B cell (primary cell): ENCODE measurements at regions not wholly inside any gene's neighbourhood (a gene's known extent, or its start where the extent isn't known, plus 50 kb on each side); places are given as distances from the start of the nearest gene placed in this dataset.

Experiments used
- EZH2 ChIP-seq: IDR thresholded peaks from 2 replicates; pipeline ENCODE4 v1.6.1; 2012; ENCODE audit warnings: borderline replicate concordance, low read depth, mild to moderate bottlenecking, moderate library complexity, low read length; ENCODE audit not compliant: insufficient read depth, poor library complexity, severe bottlenecking
- TF ChIP-seq, protein P1 (sequence below): fragments of 200-600 bp; IDR thresholded peaks from one replicate; pipeline ENCODE4 v1.8.0; 2022; ENCODE audit warnings: antibody characterized with exemption, mild to moderate bottlenecking

GRCh38 chr5:124910354-124911016 lies 164.0 kb upstream of the ZNF608 start:
- TF ChIP-seq, protein P1, sequence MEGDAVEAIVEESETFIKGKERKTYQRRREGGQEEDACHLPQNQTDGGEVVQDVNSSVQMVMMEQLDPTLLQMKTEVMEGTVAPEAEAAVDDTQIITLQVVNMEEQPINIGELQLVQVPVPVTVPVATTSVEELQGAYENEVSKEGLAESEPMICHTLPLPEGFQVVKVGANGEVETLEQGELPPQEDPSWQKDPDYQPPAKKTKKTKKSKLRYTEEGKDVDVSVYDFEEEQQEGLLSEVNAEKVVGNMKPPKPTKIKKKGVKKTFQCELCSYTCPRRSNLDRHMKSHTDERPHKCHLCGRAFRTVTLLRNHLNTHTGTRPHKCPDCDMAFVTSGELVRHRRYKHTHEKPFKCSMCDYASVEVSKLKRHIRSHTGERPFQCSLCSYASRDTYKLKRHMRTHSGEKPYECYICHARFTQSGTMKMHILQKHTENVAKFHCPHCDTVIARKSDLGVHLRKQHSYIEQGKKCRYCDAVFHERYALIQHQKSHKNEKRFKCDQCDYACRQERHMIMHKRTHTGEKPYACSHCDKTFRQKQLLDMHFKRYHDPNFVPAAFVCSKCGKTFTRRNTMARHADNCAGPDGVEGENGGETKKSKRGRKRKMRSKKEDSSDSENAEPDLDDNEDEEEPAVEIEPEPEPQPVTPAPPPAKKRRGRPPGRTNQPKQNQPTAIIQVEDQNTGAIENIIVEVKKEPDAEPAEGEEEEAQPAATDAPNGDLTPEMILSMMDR, result no peak
- no peak for TF ChIP-seq EZH2
